PC-9 (cell line): ENCODE measurements at regions not wholly inside any gene's neighbourhood (a gene's known extent, or its start where the extent isn't known, plus 50 kb on each side); places are given as distances from the start of the nearest gene placed in this dataset.

Experiments
- BruUV-seq: library from RNA; stranded (reverse); fragments of 400-500 nt; replicated peaks from 2 replicates; lab custom pipeline; 2021; lab: Mats Ljungman, UMichigan
- CTCF ChIA-PET: fragments of 300-600 bp; sonication (Branson Sonifier 250); formaldehyde crosslinking; loops from one replicate; lab custom pipeline; 2022; ENCODE audit warnings: antibody characterized with exemption; lab: Charles Lee
- POLR2A ChIA-PET: fragments of 300-600 bp; sonication (Branson Sonifier 250); formaldehyde crosslinking; loops from one replicate; lab custom pipeline; 2022; ENCODE audit warnings: antibody characterized with exemption; ENCODE audit not compliant: unreplicated experiment; lab: Charles Lee
- DNase-seq, 2 experiments: peaks; one replicate each; pipeline versions ENCODE4 v3.0.0 to v3.0.0-alpha.2; 2015 to 2022; ENCODE audit warnings: mixed read lengths in 1 of 2
- H2AFZ ChIP-seq: fragments of 200-600 bp; sonication (generic); 2 replicates; pipeline ENCODE4 v1.8.1; 2017; ENCODE audit warnings: antibody characterized with exemption
- H3F3A ChIP-seq: fragments of 200-600 bp; sonication (generic); 2 replicates; pipeline ENCODE4 v1.8.1; 2017; ENCODE audit warnings: antibody characterized with exemption, mild to moderate bottlenecking, low read depth; ENCODE audit not compliant: insufficient read depth
- H3K27ac ChIP-seq: fragments of 200-600 bp; sonication (generic); 2 replicates; pipeline ENCODE4 v1.6.1; 2016; ENCODE audit warnings: mixed run types
- H3K27me3 ChIP-seq: fragments of 200-600 bp; sonication (generic); 2 replicates; pipeline ENCODE4 v1.6.1; 2016; ENCODE audit warnings: low read depth, mixed run types; ENCODE audit not compliant: insufficient read depth
- H3K36me3 ChIP-seq: fragments of 200-600 bp; sonication (generic); 2 replicates; pipeline ENCODE4 v1.6.1; 2016; ENCODE audit warnings: low read depth, mixed run types
- H3K4me1 ChIP-seq: fragments of 200-600 bp; sonication (generic); replicated peaks from 2 replicates; pipeline ENCODE4 v1.6.1; 2016; ENCODE audit warnings: mixed run types; ENCODE audit not compliant: insufficient read depth
- H3K4me2 ChIP-seq: fragments of 200-600 bp; sonication (generic); 2 replicates; pipeline ENCODE4 v1.6.1; 2017; ENCODE audit warnings: mixed run types
- H3K4me3 ChIP-seq: fragments of 200-600 bp; sonication (generic); 2 replicates; pipeline ENCODE4 v1.6.1; 2016; ENCODE audit warnings: mixed run types
- H3K79me2 ChIP-seq: fragments of 200-600 bp; sonication (generic); 2 replicates; pipeline ENCODE4 v1.6.1; 2017; ENCODE audit warnings: low read depth, mixed run types
- H3K9me2 ChIP-seq: fragments of 200-600 bp; sonication (generic); 2 replicates; pipeline ENCODE4 v1.8.1; 2017; ENCODE audit warnings: mild to moderate bottlenecking; ENCODE audit not compliant: insufficient read depth
- H3K9me3 ChIP-seq: fragments of 200-600 bp; sonication (generic); 2 replicates; pipeline ENCODE4 v1.8.1; 2016; ENCODE audit warnings: low read depth; ENCODE audit not compliant: insufficient read depth
- H4K20me1 ChIP-seq: fragments of 200-600 bp; sonication (generic); 2 replicates; pipeline ENCODE4 v1.8.1; 2017; ENCODE audit not compliant: insufficient read depth
- EZH2 ChIP-seq: fragments of 200-600 bp; sonication (generic); IDR thresholded peaks from 2 replicates; pipeline ENCODE4 v1.8.0; 2017; ENCODE audit warnings: antibody characterized with exemption, low read depth
- intact Hi-C: fragments of 100-400 bp; cut with micrococcal nuclease; formaldehyde crosslinking; loops from one replicate; pipeline ENCODE4 v1.10.0; 2022; ENCODE audit not compliant: unreplicated experiment
- TF ChIP-seq, protein P1 (sequence below): fragments of 200-600 bp; sonication (generic); conservative IDR thresholded peaks from 2 replicates; pipeline ENCODE4 v1.6.1; 2017; ENCODE audit warnings: mixed run types, antibody characterized with exemption, mild to moderate bottlenecking, moderate library complexity

DNA sequence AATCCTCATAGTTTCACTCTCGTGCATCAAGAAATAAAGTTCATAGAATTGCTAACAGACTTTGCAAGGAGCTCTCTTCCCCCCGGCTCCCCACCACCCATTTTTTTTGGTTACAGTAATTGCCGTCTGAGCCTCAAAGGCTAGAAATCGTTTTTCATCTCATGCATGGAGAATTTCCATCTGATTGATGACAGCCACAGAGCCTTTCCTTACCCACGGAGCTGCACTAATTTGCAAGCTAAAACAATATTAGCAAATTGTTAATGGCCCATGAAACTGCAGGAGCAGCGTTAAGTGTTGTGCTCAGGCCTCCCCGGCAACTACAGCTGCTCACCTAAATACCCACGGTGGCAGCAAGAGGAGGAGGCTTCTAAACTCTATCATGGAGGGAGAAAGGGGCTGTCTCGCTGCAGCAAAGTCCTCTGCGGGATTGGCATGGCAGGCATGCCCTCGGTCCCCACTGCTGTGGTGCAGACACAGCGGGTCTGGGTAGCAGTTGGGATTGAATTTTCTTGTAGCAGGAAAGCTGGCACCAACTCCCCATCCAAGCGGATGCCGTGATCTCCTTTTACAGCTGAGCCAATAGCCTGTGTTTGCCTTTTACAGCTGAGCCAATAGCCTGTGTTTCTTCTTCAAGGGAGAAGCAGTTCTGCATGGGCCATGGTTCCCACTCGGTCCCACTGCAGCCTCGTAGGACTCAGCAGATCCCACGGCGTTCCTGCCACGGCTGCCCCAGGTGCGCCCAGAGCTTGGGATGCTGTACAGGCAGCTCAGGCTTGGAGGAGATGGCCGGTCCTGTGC is 412.3 kb downstream of the BRD1 start:
- Histone ChIP-seq H3K4me1 (no peaks in the 10 kb centered on the region), H3K9me2 (no peaks in the 10 kb centered on the region), H2AFZ (no peak overlapping the region), H3F3A (no peaks in the 10 kb centered on the region), H3K79me2 (no peaks in the 10 kb centered on the region), H3K27me3 (peaks cover 94% of the 10 kb centered on the region), H3K9me3 (no peaks in the 10 kb centered on the region), H3K4me3 (no peak overlapping the region), H4K20me1 (no peaks in the 10 kb centered on the region), H3K27ac (no peak overlapping the region), H3K36me3 (no peaks in the 10 kb centered on the region), H3K4me2 (no peak overlapping the region)
- intact Hi-C loops: no loop called here
- TF ChIP-seq EZH2: no peak
- TF ChIP-seq, protein P1, sequence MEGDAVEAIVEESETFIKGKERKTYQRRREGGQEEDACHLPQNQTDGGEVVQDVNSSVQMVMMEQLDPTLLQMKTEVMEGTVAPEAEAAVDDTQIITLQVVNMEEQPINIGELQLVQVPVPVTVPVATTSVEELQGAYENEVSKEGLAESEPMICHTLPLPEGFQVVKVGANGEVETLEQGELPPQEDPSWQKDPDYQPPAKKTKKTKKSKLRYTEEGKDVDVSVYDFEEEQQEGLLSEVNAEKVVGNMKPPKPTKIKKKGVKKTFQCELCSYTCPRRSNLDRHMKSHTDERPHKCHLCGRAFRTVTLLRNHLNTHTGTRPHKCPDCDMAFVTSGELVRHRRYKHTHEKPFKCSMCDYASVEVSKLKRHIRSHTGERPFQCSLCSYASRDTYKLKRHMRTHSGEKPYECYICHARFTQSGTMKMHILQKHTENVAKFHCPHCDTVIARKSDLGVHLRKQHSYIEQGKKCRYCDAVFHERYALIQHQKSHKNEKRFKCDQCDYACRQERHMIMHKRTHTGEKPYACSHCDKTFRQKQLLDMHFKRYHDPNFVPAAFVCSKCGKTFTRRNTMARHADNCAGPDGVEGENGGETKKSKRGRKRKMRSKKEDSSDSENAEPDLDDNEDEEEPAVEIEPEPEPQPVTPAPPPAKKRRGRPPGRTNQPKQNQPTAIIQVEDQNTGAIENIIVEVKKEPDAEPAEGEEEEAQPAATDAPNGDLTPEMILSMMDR: no peak
- ChIA-PET CTCF (no interaction called here), POLR2A (no interaction called here)
- no TSS peak for BruUV-seq
- no peak for DNase-seq

DNA sequence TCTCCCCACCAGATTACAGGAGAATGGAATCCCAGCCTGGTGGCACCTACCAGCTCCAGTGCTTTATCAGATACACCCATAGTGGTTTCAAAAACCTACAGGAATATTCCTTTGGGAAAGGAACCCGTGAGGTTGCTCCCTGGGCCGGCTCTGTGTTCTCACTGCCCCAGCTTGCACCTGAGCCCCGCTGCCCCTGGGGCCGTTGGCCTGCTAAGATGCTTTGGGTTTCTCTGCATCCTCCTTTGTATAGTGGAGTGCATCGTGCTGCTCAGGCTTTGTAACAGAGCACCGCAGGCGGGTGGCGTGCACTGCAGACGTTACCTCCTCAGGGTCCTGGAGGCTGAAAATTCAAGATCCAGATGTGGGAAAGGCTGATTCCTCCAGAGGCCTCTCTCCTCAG is 414.1 kb downstream of the BRD1 start:
- H3K79me2 ChIP-seq: no peaks in the 10 kb centered on the region
- no TSS peak for BruUV-seq
- no peak for DNase-seq
- ChIA-PET POLR2A (no interaction called here), CTCF (no interaction called here)
- H2AFZ ChIP-seq: no peak overlapping the region
- no peak overlapping the region for H3K4me3 ChIP-seq
- H3F3A ChIP-seq: no peaks in the 10 kb centered on the region
- H3K27me3 ChIP-seq: peaks cover 93% of the 10 kb centered on the region
- no peaks in the 10 kb centered on the region for H3K36me3 ChIP-seq
- H3K9me3 ChIP-seq: no peaks in the 10 kb centered on the region
- no peaks in the 10 kb centered on the region for H3K4me1 ChIP-seq
- TF ChIP-seq EZH2: no peak
- TF ChIP-seq, protein P1: no peak
- no peaks in the 10 kb centered on the region for H3K9me2 ChIP-seq
- H3K4me2 ChIP-seq: no peak overlapping the region
- intact Hi-C loops: no loop called here
- H4K20me1 ChIP-seq: no peaks in the 10 kb centered on the region
- H3K27ac ChIP-seq: no peak overlapping the region

DNA sequence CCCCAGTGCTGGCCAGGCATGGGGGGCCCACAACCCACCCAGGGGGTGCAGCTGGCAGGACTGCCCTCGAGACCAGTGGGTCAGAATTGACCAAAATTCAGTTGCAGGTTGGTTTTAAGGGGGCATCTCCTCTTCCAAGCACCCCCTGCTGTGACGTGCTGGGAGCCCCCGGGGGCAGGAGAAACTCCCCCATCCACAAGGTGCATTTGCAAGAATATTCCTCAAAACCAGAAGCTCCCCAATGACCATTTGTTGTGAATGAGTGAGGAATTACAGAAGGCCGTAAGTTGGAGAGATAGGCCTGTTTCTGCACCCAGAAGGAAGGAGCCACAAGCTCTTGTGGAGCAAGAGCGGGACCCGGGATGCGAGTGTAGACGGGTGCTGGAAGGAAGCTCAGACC is 414.5 kb downstream of the BRD1 start:
- Histone ChIP-seq H3K27ac (no peak overlapping the region), H3K4me3 (no peak overlapping the region), H4K20me1 (no peaks in the 10 kb centered on the region), H3F3A (no peaks in the 10 kb centered on the region), H3K27me3 (peaks cover 93% of the 10 kb centered on the region), H3K9me3 (no peaks in the 10 kb centered on the region), H2AFZ (no peak overlapping the region), H3K4me2 (no peak overlapping the region), H3K79me2 (no peaks in the 10 kb centered on the region), H3K9me2 (no peaks in the 10 kb centered on the region), H3K4me1 (no peaks in the 10 kb centered on the region), H3K36me3 (no peaks in the 10 kb centered on the region)
- TF ChIP-seq EZH2: no peak
- TF ChIP-seq, protein P1: no peak
- DNase-seq: no peak
- BruUV-seq: no TSS peak
- ChIA-PET POLR2A (no interaction called here), CTCF (no interaction called here)
- intact Hi-C loops: no loop called here
